Karpas-422 (cell line): ENCODE measurements at regions not wholly inside any gene's neighbourhood (a gene's known extent, or its start where the extent isn't known, plus 50 kb on each side); places are given as distances from the start of the nearest gene placed in this dataset. TPM values are rescaled to one million over a fixed set of nuclear protein-coding genes. Genes with fewer than 3 reads are reported as not detected.

ENCODE experiments used
- DNase-seq: peaks from one replicate; pipeline ENCODE4 v3.0.0-alpha.2; 2015
- H2AFZ ChIP-seq: fragments of 200-600 bp; sonication (generic); 2 replicates; pipeline ENCODE4 v1.6.1; 2014; ENCODE audit warnings: antibody characterized with exemption, low read length, mixed read lengths
- H3K27ac ChIP-seq: fragments of 200-600 bp; sonication (generic); 2 replicates; pipeline ENCODE4 v1.5.1; 2014; ENCODE audit warnings: mild to moderate bottlenecking, low read length, moderate library complexity
- H3K27me3 ChIP-seq: fragments of 200-600 bp; sonication (generic); 2 replicates; pipeline ENCODE4 v1.6.1; 2014; ENCODE audit warnings: low read length, mixed read lengths
- H3K36me3 ChIP-seq: fragments of 200-600 bp; sonication (generic); 2 replicates; pipeline ENCODE4 v1.6.1; 2014; ENCODE audit warnings: low read length, mixed read lengths; ENCODE audit not compliant: insufficient read depth
- H3K4me1 ChIP-seq: fragments of 200-600 bp; sonication (generic); 2 replicates; pipeline ENCODE4 v1.6.1; 2014; ENCODE audit warnings: mild to moderate bottlenecking, low read length, mixed read lengths
- H3K4me2 ChIP-seq: fragments of 200-600 bp; sonication (generic); 2 replicates; pipeline ENCODE4 v1.6.1; 2014; ENCODE audit warnings: low read length, low read depth, mild to moderate bottlenecking; ENCODE audit not compliant: poor library complexity, severe bottlenecking
- H3K4me3 ChIP-seq: fragments of 200-600 bp; sonication (generic); 2 replicates; pipeline ENCODE4 v1.5.1; 2014; ENCODE audit warnings: mild to moderate bottlenecking, antibody characterized with exemption, low read length, mixed read lengths
- H3K79me2 ChIP-seq: fragments of 200-600 bp; sonication (generic); 2 replicates; pipeline ENCODE4 v1.6.1; 2014; ENCODE audit warnings: mild to moderate bottlenecking, low read length, mixed read lengths
- H3K9ac ChIP-seq: fragments of 200-600 bp; sonication (generic); 2 replicates; pipeline ENCODE4 v1.6.0; 2014; ENCODE audit warnings: low read length
- H3K9me2 ChIP-seq: fragments of 200-600 bp; sonication (generic), shearing (Covaris generic); replicated peaks from 2 replicates; pipeline ENCODE4 v1.6.0; 2014; ENCODE audit warnings: mild to moderate bottlenecking, low read length, moderate library complexity; ENCODE audit not compliant: insufficient read depth
- H3K9me3 ChIP-seq: fragments of 300-700, 200-600 bp; sonication (generic); 2 replicates; pipeline ENCODE4 v1.6.1; 2014; ENCODE audit warnings: low read length, mixed read lengths
- H4K20me1 ChIP-seq: fragments of 200-600 bp; sonication (generic); 2 replicates; pipeline ENCODE4 v1.6.1; 2014; ENCODE audit warnings: mild to moderate bottlenecking, antibody characterized with exemption, low read length, low read depth; ENCODE audit not compliant: insufficient read depth
- small RNA-seq: library from RNA; depleted of rRNA; stranded (forward); fragments of <200 nt; gene quantifications from one replicate; pipeline ENCODE3, GENCODE V24; 2014

GRCh38 chr10:35696392-35697287 lies 54.5 kb upstream of the FZD8 start:
- Histone ChIP-seq H4K20me1 (no peaks in the 10 kb centered on the region), H3K9me2 (no peaks in the 10 kb centered on the region), H3K27ac (no peak overlapping the region), H3K36me3 (no peaks in the 10 kb centered on the region), H3K4me2 (no peak overlapping the region), H3K9ac (no peak overlapping the region), H3K27me3 (0 out of 2 replicates have a peak, but pooled peaks cover 3% of the 10 kb centered on the region), H3K4me1 (no peaks in the 10 kb centered on the region), H2AFZ (no peak overlapping the region), H3K79me2 (no peaks in the 10 kb centered on the region), H3K9me3 (no peaks in the 10 kb centered on the region), H3K4me3 (no peak overlapping the region)
- no peak for DNase-seq

GRCh38 chr10:35693800-35694199 lies 51.7 kb upstream of the FZD8 start:
- no peaks in the 10 kb centered on the region for H3K79me2 ChIP-seq
- DNase-seq: no peak
- H2AFZ ChIP-seq: no peak overlapping the region

More at GRCh38 chr10:35693800-35694199, 51.7 kb upstream of the FZD8 start:
- Histone ChIP-seq H3K4me2 (no peak overlapping the region), H4K20me1 (no peaks in the 10 kb centered on the region), H3K9ac (no peak overlapping the region), H3K4me3 (no peak overlapping the region), H3K27ac (no peak overlapping the region), H3K36me3 (no peaks in the 10 kb centered on the region), H3K9me2 (no peaks in the 10 kb centered on the region), H3K27me3 (0 out of 2 replicates have a peak, but pooled peaks cover 3% of the 10 kb centered on the region), H3K4me1 (no peaks in the 10 kb centered on the region), H3K9me3 (no peaks in the 10 kb centered on the region)

Small RNAs in the stretch of these regions (small RNA-seq; reads per million reads assigned to genes)
- gene RF00019 (not detected), gene RF00561 (not detected)
